ENCODE measurements at regions not wholly inside any gene's neighbourhood (a gene's known extent, or its start where the extent isn't known, plus 50 kb on each side); places are given as distances from the start of the nearest gene placed in this dataset.
A peak's percentile ranks its signal among the peaks of the same experiment; 100 is the strongest.

GRCh38 chr6:209432-210103 lies 82.7 kb upstream of the DUSP22 start:
- peak; percentile 47 to 54 for DNase-seq (ENCODE audit: low read depth in 2 of 2)

- DNase-seq (ENCODE audit: low read depth in 2 of 2), result no peak
Measured at GRCh38 chr6:210104-210456, 82.2 kb upstream of the DUSP22 start.

GRCh38 chr6:210778-211374 lies 81.4 kb upstream of the DUSP22 start:
- DNase-seq (ENCODE audit: low read depth in 2 of 2), result no peak

- no peak for DNase-seq (ENCODE audit: low read depth in 2 of 2)
Measured at GRCh38 chr6:211871-212497, 80.3 kb upstream of the DUSP22 start.

GRCh38 chr6:213284-213683 lies 79.0 kb upstream of the DUSP22 start:
- DNase-seq (ENCODE audit: low read depth in 2 of 2), result no peak

GRCh38 chr6:214428-214827 lies 77.9 kb upstream of the DUSP22 start:
- DNase-seq (ENCODE audit: low read depth in 2 of 2), result no peak

- DNase-seq (ENCODE audit: low read depth in 2 of 2), result peak; percentile 64 to 68
Measured at GRCh38 chr6:215335-216034, 76.8 kb upstream of the DUSP22 start.

- no peak for DNase-seq (ENCODE audit: low read depth in 2 of 2)
Measured at GRCh38 chr6:217048-217659, 75.1 kb upstream of the DUSP22 start.

GRCh38 chr6:218153-219018 lies 73.9 kb upstream of the DUSP22 start:
- DNase-seq (ENCODE audit: low read depth in 2 of 2), result no peak

GRCh38 chr6:219019-219570 lies 73.2 kb upstream of the DUSP22 start:
- no peak for DNase-seq (ENCODE audit: low read depth in 2 of 2)

GRCh38 chr6:219641-220198 lies 72.6 kb upstream of the DUSP22 start:
- DNase-seq (ENCODE audit: low read depth in 2 of 2), result no peak

GRCh38 chr6:220312-220711 lies 72.0 kb upstream of the DUSP22 start:
- DNase-seq (ENCODE audit: low read depth in 2 of 2), result no peak

GRCh38 chr6:220721-221475 lies 71.4 kb upstream of the DUSP22 start:
- no peak for DNase-seq (ENCODE audit: low read depth in 2 of 2)

- no peak for DNase-seq (ENCODE audit: low read depth in 2 of 2)
Measured at GRCh38 chr6:221531-222349, 70.5 kb upstream of the DUSP22 start.

GRCh38 chr6:222468-222867 lies 69.8 kb upstream of the DUSP22 start:
- no peak for DNase-seq (ENCODE audit: low read depth in 2 of 2)

- no peak for DNase-seq (ENCODE audit: low read depth in 2 of 2)
Measured at GRCh38 chr6:223136-223535, 69.2 kb upstream of the DUSP22 start.

GRCh38 chr6:223763-224162 lies 68.5 kb upstream of the DUSP22 start:
- DNase-seq (ENCODE audit: low read depth in 2 of 2), result no peak

- no peak for DNase-seq (ENCODE audit: low read depth in 2 of 2)
Measured at GRCh38 chr6:224350-224749, 67.9 kb upstream of the DUSP22 start.

- peak; percentile 46 to 68 for DNase-seq (ENCODE audit: low read depth in 2 of 2)
Measured at GRCh38 chr6:225121-225721, 67.1 kb upstream of the DUSP22 start.
